SIG-M5 treated with dmso at 0.1 percent for 504 hours (cell line): ENCODE measurements at regions not wholly inside any gene's neighbourhood (a gene's known extent, or its start where the extent isn't known, plus 50 kb on each side); places are given as distances from the start of the nearest gene placed in this dataset.

Source experiments
- DNase-seq: peaks from one replicate; lab custom pipeline; 2025; ENCODE audit not compliant: unreplicated experiment; lab: John Stamatoyannopoulos, UW

- no peak for DNase-seq
Observed at GRCh38 chr7:24341691-24342413, 57.9 kb downstream of the NPY start.

- no peak for DNase-seq
Observed at GRCh38 chr7:24343614-24344013, 59.6 kb downstream of the NPY start.

GRCh38 chr7:24346129-24346528 lies 62.1 kb downstream of the NPY start:
- DNase-seq = no peak

- DNase-seq = no peak
Observed at GRCh38 chr7:24346716-24347115, 62.7 kb downstream of the NPY start.

- DNase-seq = no peak
Observed at GRCh38 chr7:24349339-24349738, 65.3 kb downstream of the NPY start.

GRCh38 chr7:24354456-24354855 lies 70.5 kb downstream of the NPY start:
- DNase-seq = no peak

GRCh38 chr7:24356718-24357386 lies 72.9 kb downstream of the NPY start:
- no peak for DNase-seq

GRCh38 chr7:24361001-24361400 lies 77.0 kb downstream of the NPY start:
- no peak for DNase-seq

GRCh38 chr7:24365606-24366005 lies 81.6 kb downstream of the NPY start:
- DNase-seq = no peak

GRCh38 chr7:24366876-24367275 lies 82.9 kb downstream of the NPY start:
- no peak for DNase-seq

- DNase-seq = no peak
Observed at GRCh38 chr7:24368161-24368560, 84.2 kb downstream of the NPY start.

- DNase-seq = no peak
Observed at GRCh38 chr7:24370541-24370940, 86.6 kb downstream of the NPY start.

GRCh38 chr7:24372961-24373955 lies 89.3 kb downstream of the NPY start:
- no peak for DNase-seq

GRCh38 chr7:24378871-24379616 lies 95.1 kb downstream of the NPY start:
- DNase-seq = no peak

GRCh38 chr7:24381894-24382505 lies 98.0 kb downstream of the NPY start:
- DNase-seq = peak; percentile 24

GRCh38 chr7:24383055-24383454 lies 99.1 kb downstream of the NPY start:
- DNase-seq = no peak

GRCh38 chr7:24384362-24385030 lies 100.5 kb downstream of the NPY start:
- no peak for DNase-seq

GRCh38 chr7:24388212-24388611 lies 104.2 kb downstream of the NPY start:
- no peak for DNase-seq

- DNase-seq = no peak
Observed at GRCh38 chr7:24390376-24391157, 106.6 kb downstream of the NPY start.
